Esophagus squamous epithelium (tissue), 4 donors: ENCODE measurements at regions not wholly inside any gene's neighbourhood (a gene's known extent, or its start where the extent isn't known, plus 50 kb on each side); places are given as distances from the start of the nearest gene placed in this dataset.
"Not testable (repeated sequence)": the region's sequence is repeated elsewhere in the genome, so short reads cannot be mapped to it uniquely, and the experiment has no call there.

ENCODE experiments used
- CTCF ChIP-seq, 6 experiments: fragments of 450-650 bp in 4 of 6; fragments of 200-600 bp in 2 of 6; sonication (generic) in 2 of 6; IDR thresholded peaks; one replicate each; pipeline ENCODE4 v1.5.1; 2016 to 2019; ENCODE audit warnings: antibody characterized with exemption in 6 of 6, mild to moderate bottlenecking in 4 of 6, moderate library complexity in 4 of 6
- POLR2A ChIP-seq, 4 donors: fragments of 450-650 bp; IDR thresholded peaks; one replicate each; pipeline ENCODE4 v1.6.1; 2017; ENCODE audit warnings: antibody characterized with exemption in 4 of 4, mild to moderate bottlenecking in 4 of 4, moderate library complexity in 3 of 4

- not testable (repeated sequence) for TF ChIP-seq CTCF, POLR2A (IDR thresholded peaks at IDR 0.05)
Measured at GRCh38 chr5:176124120-176124519, 114.1 kb upstream of the SIMC1 start.
